Neural progenitor cell (in vitro differentiated cells): ENCODE measurements at regions not wholly inside any gene's neighbourhood (a gene's known extent, or its start where the extent isn't known, plus 50 kb on each side); places are given as distances from the start of the nearest gene placed in this dataset.

ENCODE experiments used
- DNase-seq: peaks from one replicate; pipeline ENCODE4 v3.0.0-alpha.2; 2016; ENCODE audit warnings: low spot score
- H2AFZ ChIP-seq: fragments of 200-600 bp; sonication (generic); replicated peaks from 2 replicates; pipeline ENCODE4 v1.6.1; 2016; ENCODE audit warnings: antibody characterized with exemption
- H3F3A ChIP-seq: fragments of 200-600 bp; sonication (generic); 2 replicates; pipeline ENCODE4 v1.6.1; 2016; ENCODE audit warnings: antibody characterized with exemption, low read depth
- H3K27ac ChIP-seq: fragments of 200-600 bp; sonication (generic); 2 replicates; pipeline ENCODE4 v1.5.1; 2016; ENCODE audit warnings: mild to moderate bottlenecking
- H3K27me3 ChIP-seq: fragments of 200-600 bp; sonication (generic); 2 replicates; pipeline ENCODE4 v1.6.1; 2016; ENCODE audit warnings: mild to moderate bottlenecking, moderate library complexity
- H3K36me3 ChIP-seq: fragments of 200-600 bp; sonication (generic); 2 replicates; pipeline ENCODE4 v1.5.1; 2016
- H3K4me1 ChIP-seq: fragments of 200-600 bp; sonication (generic); 2 replicates; pipeline ENCODE4 v1.6.1; 2016; ENCODE audit warnings: mixed run types
- H3K4me2 ChIP-seq: fragments of 200-600 bp; sonication (generic); 2 replicates; pipeline ENCODE4 v1.6.1; 2016
- H3K4me3 ChIP-seq: fragments of 200-600 bp; sonication (generic); 2 replicates; pipeline ENCODE4 v1.5.1; 2016
- H3K79me2 ChIP-seq: fragments of 200-600 bp; sonication (generic); 2 replicates; pipeline ENCODE4 v1.6.1; 2016; ENCODE audit warnings: low read depth
- H3K9ac ChIP-seq: fragments of 200-600 bp; sonication (generic); 2 replicates; pipeline ENCODE4 v1.6.1; 2016
- H3K9me3 ChIP-seq: fragments of 200-600 bp; sonication (generic); 2 replicates; pipeline ENCODE4 v1.5.1; 2016; ENCODE audit warnings: low read depth
- H4K20me1 ChIP-seq: fragments of 200-600 bp; sonication (generic); 2 replicates; pipeline ENCODE4 v1.6.1; 2016; ENCODE audit warnings: low read depth
- H3K27ac Mint-ChIP-seq: 3 replicates; pipeline ENCODE4 v1.8.0; 2021; ENCODE audit warnings: mixed read lengths
- H3K27me3 Mint-ChIP-seq: 2 replicates; pipeline ENCODE4 v1.8.0; 2022; ENCODE audit warnings: low read depth, mild to moderate bottlenecking, inconsistent platforms, moderate library complexity, mixed read lengths; ENCODE audit not compliant: insufficient read depth
- H3K36me3 Mint-ChIP-seq: 3 replicates; pipeline ENCODE4 v1.8.0; 2021; ENCODE audit warnings: mixed read lengths
- H3K4me1 Mint-ChIP-seq: 3 replicates; pipeline ENCODE4 v1.8.0; 2021; ENCODE audit warnings: mixed read lengths
- H3K4me3 Mint-ChIP-seq: 3 replicates; pipeline ENCODE4 v1.8.0; 2021; ENCODE audit warnings: mild to moderate bottlenecking, moderate library complexity, mixed read lengths
- H3K9me3 Mint-ChIP-seq: 3 replicates; pipeline ENCODE4 v1.8.0; 2020; ENCODE audit warnings: mixed read lengths
- CTCF ChIP-seq: fragments of 200-600 bp; sonication (generic); IDR thresholded peaks from 2 replicates; pipeline ENCODE4 v1.5.1; 2017; ENCODE audit warnings: antibody characterized with exemption, mild to moderate bottlenecking
- EZH2 ChIP-seq: fragments of 200-600 bp; sonication (generic); IDR thresholded peaks from 2 replicates; pipeline ENCODE4 v1.6.1; 2017; ENCODE audit warnings: antibody characterized with exemption, mild to moderate bottlenecking, moderate library complexity
- EZH2phosphoT487 ChIP-seq: fragments of 200-600 bp; sonication (generic); IDR thresholded peaks from 2 replicates; pipeline ENCODE4 v1.6.1; 2017; ENCODE audit warnings: antibody characterized with exemption

DNA sequence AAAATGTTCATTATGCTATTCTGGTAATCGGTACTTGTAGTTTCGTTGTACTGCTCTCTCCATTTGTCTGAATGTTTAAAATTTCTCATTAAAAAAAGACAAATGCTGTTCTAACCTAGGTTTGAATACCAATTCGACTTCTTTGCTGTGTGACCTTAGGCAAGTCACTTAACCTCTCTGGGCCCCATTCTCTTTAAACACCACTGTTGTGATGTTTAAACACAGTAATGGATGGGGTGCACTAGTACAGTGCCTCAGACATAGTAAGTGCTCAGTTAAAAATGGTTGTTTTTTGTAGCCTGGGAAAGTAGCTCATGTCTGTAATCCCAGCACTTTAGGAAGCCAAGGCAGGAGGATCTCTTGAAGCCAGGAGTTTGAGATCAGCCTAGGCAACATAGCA is 138.5 kb downstream of the MRPL14 start:
- Histone ChIP-seq H3F3A (no peaks in the 10 kb centered on the region), H3K9me3 (no peaks in the 10 kb centered on the region), H3K79me2 (no peaks in the 10 kb centered on the region), H3K9ac (no peak overlapping the region), H3K36me3 (no peaks in the 10 kb centered on the region), H3K4me3 (no peak overlapping the region), H2AFZ (no peak overlapping the region), H4K20me1 (no peaks in the 10 kb centered on the region), H3K27ac (no peak overlapping the region), H3K27me3 (no peaks in the 10 kb centered on the region), H3K4me2 (no peak overlapping the region), H3K4me1 (peaks cover 4% of the 10 kb centered on the region)
- peak overlapping the region; percentile 66 for H3K27ac Mint-ChIP-seq
- no peaks in the 10 kb centered on the region for H3K9me3 Mint-ChIP-seq
- TF ChIP-seq EZH2phosphoT487 (no peak), CTCF (no peak), EZH2 (no peak)
- DNase-seq, result no peak
- H3K36me3 Mint-ChIP-seq, result no peaks in the 10 kb centered on the region
- no peak overlapping the region for H3K4me3 Mint-ChIP-seq
- peaks cover 43% of the 10 kb centered on the region for H3K4me1 Mint-ChIP-seq
- peaks cover 21% of the 10 kb centered on the region for H3K27me3 Mint-ChIP-seq

- Histone ChIP-seq H3K4me2 (no peak overlapping the region), H3K27ac (no peak overlapping the region), H3F3A (no peaks in the 10 kb centered on the region), H4K20me1 (no peaks in the 10 kb centered on the region), H3K79me2 (no peaks in the 10 kb centered on the region), H3K4me1 (peaks cover 4% of the 10 kb centered on the region), H2AFZ (no peak overlapping the region), H3K9me3 (no peaks in the 10 kb centered on the region), H3K36me3 (no peaks in the 10 kb centered on the region), H3K27me3 (no peaks in the 10 kb centered on the region), H3K9ac (no peak overlapping the region), H3K4me3 (no peak overlapping the region)
- no peak for DNase-seq
- no peak for TF ChIP-seq EZH2phosphoT487
- TF ChIP-seq CTCF, result no peak
- no peak for TF ChIP-seq EZH2
- Mint-ChIP-seq H3K27me3 (peaks cover 21% of the 10 kb centered on the region), H3K4me1 (peaks cover 40% of the 10 kb centered on the region), H3K27ac (no peak overlapping the region), H3K4me3 (no peak overlapping the region), H3K36me3 (no peaks in the 10 kb centered on the region), H3K9me3 (no peaks in the 10 kb centered on the region)
Observed at GRCh38 chr6:43987838-43988439, 139.3 kb downstream of the MRPL14 start.

- H3K4me1 ChIP-seq, result peaks cover 4% of the 10 kb centered on the region
- H2AFZ ChIP-seq, result no peak overlapping the region
- H3K36me3 Mint-ChIP-seq, result no peaks in the 10 kb centered on the region
- H3K4me3 Mint-ChIP-seq, result no peak overlapping the region
- TF ChIP-seq EZH2 (no peak), EZH2phosphoT487 (no peak), CTCF (no peak)
- H3K4me2 ChIP-seq, result no peak overlapping the region
- H3K4me1 Mint-ChIP-seq, result peaks cover 33% of the 10 kb centered on the region
- no peaks in the 10 kb centered on the region for H3F3A ChIP-seq
- H3K4me3 ChIP-seq, result no peak overlapping the region
- no peaks in the 10 kb centered on the region for H4K20me1 ChIP-seq
- H3K27ac ChIP-seq, result no peak overlapping the region
- H3K9ac ChIP-seq, result no peak overlapping the region
- H3K79me2 ChIP-seq, result no peaks in the 10 kb centered on the region
- no peaks in the 10 kb centered on the region for H3K9me3 ChIP-seq
- DNase-seq, result no peak
- peaks cover 17% of the 10 kb centered on the region for H3K27me3 Mint-ChIP-seq
- no peaks in the 10 kb centered on the region for H3K27me3 ChIP-seq
- H3K9me3 Mint-ChIP-seq, result no peaks in the 10 kb centered on the region
- no peak overlapping the region for H3K27ac Mint-ChIP-seq
- no peaks in the 10 kb centered on the region for H3K36me3 ChIP-seq
Observed at GRCh38 chr6:43986177-43986825, 141.0 kb downstream of the MRPL14 start.
